Adipose tissue (tissue), 3 donors: ENCODE measurements at regions not wholly inside any gene's neighbourhood (a gene's known extent, or its start where the extent isn't known, plus 50 kb on each side); places are given as distances from the start of the nearest gene placed in this dataset.
"Not testable (repeated sequence)": the region's sequence is repeated elsewhere in the genome, so short reads cannot be mapped to it uniquely, and the experiment has no call there.

Experiments
- H3K27ac ChIP-seq: one replicate; pipeline ENCODE4 v1.5.1; 2013; ENCODE audit warnings: low read depth, low read length
- WGBS, 3 donors: extraction: QIAGEN DNeasy Blood & Tissue Kit; methylation state at CpG; one replicate each; pipeline ENCODE4 v1.1.7; 2013; 5-methylcytosine and 5-hydroxymethylcytosine counted together
- donor health status: healthy with polysubstance abuse.
- donor health status: Bipolar disorder and iron deficiency.
- donor health status: healthy.

DNA sequence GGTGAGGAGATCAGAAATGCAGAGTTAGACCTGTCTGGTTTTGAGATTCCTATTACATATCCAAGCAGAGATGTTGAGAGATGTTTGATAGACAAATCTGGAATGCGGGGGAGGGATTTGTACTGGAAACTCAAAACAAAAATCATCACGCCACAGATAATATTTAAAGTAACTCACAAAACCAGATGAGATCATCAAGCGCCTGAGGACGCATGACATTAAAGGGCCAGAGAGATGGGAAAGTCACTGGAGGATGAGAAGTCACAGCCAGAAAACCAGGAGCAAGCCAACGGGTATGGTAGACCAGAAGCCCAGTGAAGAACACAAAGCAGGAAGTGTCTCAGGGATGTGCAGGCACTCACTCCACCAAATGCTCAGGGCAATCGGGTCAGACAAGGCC lies 87.7 kb downstream of the DLL1 start:
- 83 to 89% (median 84%) methylated on average over 6 of the region's 6 CpGs for WGBS, 3 donors
- no peak overlapping the region for H3K27ac ChIP-seq

- WGBS, 3 donors, result 88 to 91% (median 89%) methylated on average over 13 of the region's 13 CpGs
- H3K27ac ChIP-seq, result no peak overlapping the region
Observed at GRCh38 chr6:170202416-170203135, 88.3 kb downstream of the DLL1 start.

GRCh38 chr6:170201361-170201760 lies 89.5 kb downstream of the DLL1 start:
- 80 to 91% (median 90%) methylated on average over 8 of the region's 8 CpGs for WGBS, 3 donors

DNA sequence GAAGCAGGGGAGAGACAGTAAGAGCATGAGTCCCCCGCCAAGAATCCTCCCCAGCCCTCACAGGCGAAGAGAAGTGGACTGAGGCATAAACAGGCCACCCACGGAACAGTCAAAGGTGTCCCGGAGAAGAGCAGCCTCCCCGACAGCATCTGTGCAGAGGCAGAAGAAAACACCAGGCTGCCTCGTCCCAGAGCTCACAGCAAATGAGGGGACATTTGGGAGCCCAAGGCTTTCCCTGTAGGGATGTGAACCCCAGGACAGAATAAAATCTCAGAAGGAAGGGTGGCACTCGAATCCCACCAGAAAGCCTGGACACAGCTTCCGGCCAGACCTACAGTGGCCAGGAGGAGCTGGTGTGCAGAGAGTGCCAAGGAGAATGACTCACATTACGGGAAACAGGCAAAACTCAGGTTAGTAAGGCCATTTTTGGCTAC lies 90.4 kb downstream of the DLL1 start:
- no peak overlapping the region for H3K27ac ChIP-seq

More at GRCh38 chr6:170201361-170201760, 89.5 kb downstream of the DLL1 start:
- no peak overlapping the region for H3K27ac ChIP-seq

DNA sequence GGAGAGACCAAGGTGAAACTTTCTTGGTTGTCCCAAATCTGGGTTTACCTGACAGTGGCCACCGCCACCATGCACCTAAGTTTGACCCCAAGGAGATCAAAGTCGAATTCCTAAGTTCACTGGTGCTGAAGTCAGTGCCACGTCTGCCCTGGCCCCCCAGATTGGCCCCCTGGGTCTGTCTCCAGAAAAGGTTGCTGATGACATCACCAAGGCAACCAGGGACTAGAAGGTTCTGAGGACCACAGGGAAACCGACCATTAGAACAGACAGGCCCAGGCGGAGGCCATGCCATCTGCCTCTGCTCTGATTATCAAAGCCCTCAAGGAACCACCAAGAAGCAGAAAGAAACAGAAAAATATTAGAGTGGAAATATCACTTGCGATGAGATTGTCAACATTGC lies 91.2 kb downstream of the DLL1 start:
- 87 to 91% (median 91%) methylated on average over 6 of the region's 6 CpGs for WGBS, 3 donors
- no peak overlapping the region for H3K27ac ChIP-seq

More for the DNA sequence above, 90.4 kb downstream of the DLL1 start:
- WGBS, 3 donors, result 55 to 76% (median 55%) methylated on average over 9 of the region's 9 CpGs

DNA sequence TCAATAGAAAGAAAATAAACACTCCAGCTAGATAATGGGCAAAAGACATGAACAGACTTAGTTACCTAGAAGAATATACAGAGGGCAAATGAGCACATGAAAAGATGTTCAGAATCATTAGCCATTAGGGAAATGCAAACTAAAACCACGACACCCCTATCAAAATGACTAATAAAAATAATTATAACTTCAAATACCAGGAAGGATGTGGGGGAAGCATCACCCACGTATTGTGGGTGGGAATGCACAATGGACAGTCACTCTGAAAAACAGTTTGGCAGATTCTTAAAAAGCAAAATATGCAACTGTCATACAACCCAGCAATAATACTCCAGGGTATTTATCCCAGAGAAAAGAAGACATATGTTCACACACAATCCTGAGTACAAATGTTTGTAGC lies 92.6 kb downstream of the DLL1 start:
- WGBS, 3 donors, result 31 to 65% (median 39%) methylated on average over 2 of the region's 2 CpGs
- H3K27ac ChIP-seq, result no peak overlapping the region

- WGBS, 3 donors, result 86 to 91% (median 88%) methylated on average over 13 of the region's 13 CpGs
- H3K27ac ChIP-seq, result no peak overlapping the region
Observed at GRCh38 chr6:170193326-170193821, 97.5 kb downstream of the DLL1 start.

DNA sequence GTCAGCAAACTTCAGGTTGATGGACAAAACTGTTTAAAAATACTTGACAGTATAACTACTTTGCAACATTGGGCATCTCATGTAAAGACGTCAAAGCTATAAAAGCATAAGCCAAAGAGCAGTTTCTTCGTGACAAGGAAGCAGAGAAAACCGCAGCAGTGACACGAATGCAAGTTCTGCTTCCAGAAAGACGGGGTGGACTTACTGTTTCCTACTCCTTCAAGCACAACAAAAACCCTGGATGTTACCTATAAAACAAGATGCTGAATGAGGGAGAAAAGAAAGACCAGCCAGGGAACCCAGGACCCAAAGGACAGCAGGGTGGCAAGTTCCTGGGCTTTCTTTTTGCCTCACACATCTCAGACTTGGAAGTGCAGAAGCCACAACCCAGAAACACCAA lies 98.0 kb downstream of the DLL1 start:
- H3K27ac ChIP-seq, result no peak overlapping the region
- WGBS, 3 donors, result 89 to 92% (median 91%) methylated on average over 5 of the region's 5 CpGs

- H3K27ac ChIP-seq, result not testable (repeated sequence)
- 75 to 83% (median 77%) methylated on average over 8 of the region's 8 CpGs for WGBS, 3 donors
Observed at GRCh38 chr6:170192101-170192500, 98.8 kb downstream of the DLL1 start.

GRCh38 chr6:170190046-170190445 lies 100.8 kb downstream of the DLL1 start:
- WGBS, 3 donors, result 88 to 92% (median 89%) methylated on average over 5 of the region's 5 CpGs
- H3K27ac ChIP-seq, result no peak overlapping the region

DNA sequence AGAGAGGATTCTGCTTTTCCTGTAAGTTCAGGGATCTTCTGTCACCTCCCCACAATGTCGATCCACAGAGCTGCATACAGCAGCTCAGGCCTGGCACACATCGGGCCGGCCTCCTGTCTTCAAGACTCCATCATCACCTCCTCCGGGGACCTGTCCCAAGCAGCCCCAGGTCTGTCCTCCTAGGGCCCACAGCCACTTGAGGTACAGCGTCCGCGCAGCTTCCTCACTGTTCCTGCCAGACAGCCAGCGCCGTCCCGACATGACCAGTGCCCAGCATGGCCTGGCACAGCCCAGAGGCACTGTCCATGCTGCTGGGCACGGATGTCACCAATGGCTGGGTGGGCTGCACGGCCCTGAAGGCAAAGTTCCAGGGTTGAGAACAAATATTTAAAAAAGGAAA lies 101.6 kb downstream of the DLL1 start:
- H3K27ac ChIP-seq, result no peak overlapping the region
- 78 to 86% (median 83%) methylated on average over 12 of the region's 12 CpGs for WGBS, 3 donors

- no peak overlapping the region for H3K27ac ChIP-seq
- WGBS, 3 donors, result 73 to 76% (median 73%) methylated on average over 6 of the region's 6 CpGs
Observed at GRCh38 chr6:170188571-170189001, 102.3 kb downstream of the DLL1 start.

GRCh38 chr6:170187669-170188566 lies 103.0 kb downstream of the DLL1 start:
- no peak overlapping the region for H3K27ac ChIP-seq
- 87 to 90% (median 87%) methylated on average over 28 of the region's 28 CpGs for WGBS, 3 donors

GRCh38 chr6:170186941-170187668 lies 103.8 kb downstream of the DLL1 start:
- 86 to 88% (median 87%) methylated on average over 17 to 18 of the region's 18 CpGs for WGBS, 3 donors
- no peak overlapping the region for H3K27ac ChIP-seq

- WGBS, 3 donors, result 72 to 84% (median 79%) methylated on average over 30 of the region's 30 CpGs
- H3K27ac ChIP-seq, result no peak overlapping the region
Observed at GRCh38 chr6:170186006-170186935, 104.6 kb downstream of the DLL1 start.

DNA sequence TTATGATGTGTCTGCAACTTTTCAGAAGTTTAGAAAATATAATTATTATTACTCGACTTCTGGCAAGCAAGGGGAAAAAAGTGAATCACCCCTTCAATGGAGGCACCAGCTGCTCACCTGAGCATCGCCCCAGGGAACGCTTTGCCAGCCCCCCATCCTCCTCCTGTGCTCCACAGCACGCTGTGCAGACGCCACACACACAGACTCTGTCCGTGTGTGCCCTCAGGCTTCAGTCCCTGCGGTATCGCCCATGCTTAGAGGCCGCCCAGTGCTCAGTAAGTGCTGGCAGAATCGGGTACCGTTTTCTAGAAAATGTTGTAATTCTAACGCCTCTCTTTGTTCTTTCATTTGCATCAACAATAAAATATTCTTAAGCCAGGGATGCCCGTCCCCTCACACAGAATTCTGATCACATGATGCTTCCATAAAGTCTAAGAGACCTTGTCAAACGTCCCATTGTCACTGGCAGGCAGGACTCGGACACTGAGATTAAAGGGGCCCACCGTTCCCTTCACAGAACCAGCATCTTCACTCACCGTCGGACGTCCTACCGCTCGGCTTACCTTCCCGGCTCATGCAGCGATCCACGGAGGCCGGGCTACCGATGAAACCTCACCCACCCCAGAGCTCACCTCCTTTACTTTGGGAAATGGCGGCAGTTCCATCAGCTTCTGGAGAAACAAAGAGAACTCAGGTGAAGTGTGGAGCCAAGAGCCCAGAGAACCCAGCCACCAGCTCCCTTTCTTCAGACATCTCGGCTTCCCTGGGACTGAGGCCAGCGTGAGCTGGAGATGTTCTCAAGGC lies 105.5 kb downstream of the DLL1 start:
- 93 to 94% (median 94%) methylated on average over 29 of the region's 29 CpGs for WGBS, 3 donors
- H3K27ac ChIP-seq, result no peak overlapping the region

DNA sequence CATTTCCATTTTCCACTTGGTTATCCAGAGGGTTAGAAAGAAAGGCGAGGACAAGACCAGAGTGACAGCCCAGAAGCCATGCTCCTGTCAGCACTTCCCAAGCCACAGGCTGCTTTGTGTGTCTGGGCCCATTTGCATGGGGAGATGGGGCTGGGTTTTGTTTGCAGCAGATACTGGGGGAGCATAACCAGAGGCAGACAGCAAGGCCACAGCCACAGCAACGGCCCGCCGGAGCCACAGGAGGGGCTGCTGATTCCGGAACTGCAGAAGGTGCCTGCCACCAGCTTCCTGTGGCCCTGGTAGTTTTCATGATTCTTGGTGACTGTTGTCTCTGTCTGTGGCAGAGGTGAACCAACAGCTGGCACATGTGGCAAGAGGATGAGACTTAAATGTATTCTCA lies 106.6 kb downstream of the DLL1 start:
- H3K27ac ChIP-seq, result no peak overlapping the region
- WGBS, 3 donors, result 81 to 90% (median 87%) methylated on average over 5 of the region's 5 CpGs
